ENCODE measurements at regions not wholly inside any gene's neighbourhood (a gene's known extent, or its start where the extent isn't known, plus 50 kb on each side); places are given as distances from the start of the nearest gene placed in this dataset.

DNA sequence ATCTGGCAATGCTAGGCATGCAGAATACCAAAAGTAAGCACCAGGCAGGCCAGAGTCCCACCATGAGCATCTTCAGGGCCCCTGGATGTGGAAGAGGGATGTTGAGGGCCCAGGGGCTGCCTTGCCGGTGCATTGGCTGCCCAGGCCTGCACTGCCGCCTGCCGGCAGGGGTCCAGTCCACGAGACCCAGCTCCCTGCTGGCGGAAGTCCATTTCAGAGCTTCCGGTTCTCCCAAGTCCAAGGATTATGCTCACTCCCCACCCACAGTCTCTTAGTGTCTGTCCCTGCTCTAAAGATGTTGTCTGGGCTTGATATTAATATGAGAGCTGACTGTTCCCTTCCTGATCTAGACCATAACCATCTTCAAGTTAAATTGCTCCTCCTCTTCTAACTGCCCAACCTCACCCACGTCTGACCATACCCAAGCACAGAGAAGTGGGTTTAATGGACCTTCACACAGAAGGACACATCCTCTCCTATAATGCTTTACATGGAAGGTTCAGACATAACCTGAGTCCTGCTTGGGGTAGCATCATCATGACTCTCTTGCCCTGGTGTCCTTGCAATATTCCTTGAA is 117.4 kb downstream of the DAD1 start (continued):
- TF ChIP-seq NR2C2 (IDR thresholded peaks at IDR 0.05; ENCODE audit: borderline replicate concordance, control insufficient read depth, insufficient read length, low read depth): no peak
- peak; percentile 94 for TF ChIP-seq SMC3 (IDR thresholded peaks at IDR 0.05; ENCODE audit: borderline replicate concordance, low read length)
- TF ChIP-seq CHD2 (IDR thresholded peaks at IDR 0.05; ENCODE audit: borderline replicate concordance, low read depth, low read length): no peak
- TF ChIP-seq, protein P1, sequence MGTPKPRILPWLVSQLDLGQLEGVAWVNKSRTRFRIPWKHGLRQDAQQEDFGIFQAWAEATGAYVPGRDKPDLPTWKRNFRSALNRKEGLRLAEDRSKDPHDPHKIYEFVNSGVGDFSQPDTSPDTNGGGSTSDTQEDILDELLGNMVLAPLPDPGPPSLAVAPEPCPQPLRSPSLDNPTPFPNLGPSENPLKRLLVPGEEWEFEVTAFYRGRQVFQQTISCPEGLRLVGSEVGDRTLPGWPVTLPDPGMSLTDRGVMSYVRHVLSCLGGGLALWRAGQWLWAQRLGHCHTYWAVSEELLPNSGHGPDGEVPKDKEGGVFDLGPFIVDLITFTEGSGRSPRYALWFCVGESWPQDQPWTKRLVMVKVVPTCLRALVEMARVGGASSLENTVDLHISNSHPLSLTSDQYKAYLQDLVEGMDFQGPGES (IDR thresholded peaks at IDR 0.05): no peak
- no peak for TF ChIP-seq RBBP5 (conservative IDR thresholded peaks at IDR 0.05)
- TF ChIP-seq LARP7 (IDR thresholded peaks at IDR 0.05): peak; percentile 46; the same call in 1 of the 2 replicates
- no peak for TF ChIP-seq BCL11A (IDR thresholded peaks at IDR 0.05; ENCODE audit: low read depth, low read length)
- no peak for TF ChIP-seq NFYB (IDR thresholded peaks at IDR 0.05; ENCODE audit: insufficient read depth, low read depth, low read length)
- no peak for TF ChIP-seq NFYA (IDR thresholded peaks at IDR 0.05; ENCODE audit: borderline replicate concordance, low read depth, low read length)
- TF ChIP-seq TBL1XR1 (IDR thresholded peaks at IDR 0.05; ENCODE audit: low read depth, low read length): 0 out of 2 replicates have a peak, but pooled peaks have one; percentile 5
- TF ChIP-seq SRF (IDR thresholded peaks at IDR 0.05; ENCODE audit: low read depth in 2 of 2, low read length in 2 of 2): peak; percentile 91 to 97
- TF ChIP-seq, protein P2, sequence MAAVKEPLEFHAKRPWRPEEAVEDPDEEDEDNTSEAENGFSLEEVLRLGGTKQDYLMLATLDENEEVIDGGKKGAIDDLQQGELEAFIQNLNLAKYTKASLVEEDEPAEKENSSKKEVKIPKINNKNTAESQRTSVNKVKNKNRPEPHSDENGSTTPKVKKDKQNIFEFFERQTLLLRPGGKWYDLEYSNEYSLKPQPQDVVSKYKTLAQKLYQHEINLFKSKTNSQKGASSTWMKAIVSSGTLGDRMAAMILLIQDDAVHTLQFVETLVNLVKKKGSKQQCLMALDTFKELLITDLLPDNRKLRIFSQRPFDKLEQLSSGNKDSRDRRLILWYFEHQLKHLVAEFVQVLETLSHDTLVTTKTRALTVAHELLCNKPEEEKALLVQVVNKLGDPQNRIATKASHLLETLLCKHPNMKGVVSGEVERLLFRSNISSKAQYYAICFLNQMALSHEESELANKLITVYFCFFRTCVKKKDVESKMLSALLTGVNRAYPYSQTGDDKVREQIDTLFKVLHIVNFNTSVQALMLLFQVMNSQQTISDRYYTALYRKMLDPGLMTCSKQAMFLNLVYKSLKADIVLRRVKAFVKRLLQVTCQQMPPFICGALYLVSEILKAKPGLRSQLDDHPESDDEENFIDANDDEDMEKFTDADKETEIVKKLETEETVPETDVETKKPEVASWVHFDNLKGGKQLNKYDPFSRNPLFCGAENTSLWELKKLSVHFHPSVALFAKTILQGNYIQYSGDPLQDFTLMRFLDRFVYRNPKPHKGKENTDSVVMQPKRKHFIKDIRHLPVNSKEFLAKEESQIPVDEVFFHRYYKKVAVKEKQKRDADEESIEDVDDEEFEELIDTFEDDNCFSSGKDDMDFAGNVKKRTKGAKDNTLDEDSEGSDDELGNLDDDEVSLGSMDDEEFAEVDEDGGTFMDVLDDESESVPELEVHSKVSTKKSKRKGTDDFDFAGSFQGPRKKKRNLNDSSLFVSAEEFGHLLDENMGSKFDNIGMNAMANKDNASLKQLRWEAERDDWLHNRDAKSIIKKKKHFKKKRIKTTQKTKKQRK (IDR thresholded peaks at IDR 0.05; ENCODE audit: low read depth, low read length): no peak
- TF ChIP-seq CBX5 (IDR thresholded peaks at IDR 0.05; ENCODE audit: low read depth): no peak
- no peak for TF ChIP-seq HDAC6 (IDR thresholded peaks at IDR 0.05; ENCODE audit: unreplicated experiment)
- peak; percentile 64 for TF ChIP-seq GABPA (IDR thresholded peaks at IDR 0.05; ENCODE audit: low read depth)
- TF ChIP-seq, protein P3, sequence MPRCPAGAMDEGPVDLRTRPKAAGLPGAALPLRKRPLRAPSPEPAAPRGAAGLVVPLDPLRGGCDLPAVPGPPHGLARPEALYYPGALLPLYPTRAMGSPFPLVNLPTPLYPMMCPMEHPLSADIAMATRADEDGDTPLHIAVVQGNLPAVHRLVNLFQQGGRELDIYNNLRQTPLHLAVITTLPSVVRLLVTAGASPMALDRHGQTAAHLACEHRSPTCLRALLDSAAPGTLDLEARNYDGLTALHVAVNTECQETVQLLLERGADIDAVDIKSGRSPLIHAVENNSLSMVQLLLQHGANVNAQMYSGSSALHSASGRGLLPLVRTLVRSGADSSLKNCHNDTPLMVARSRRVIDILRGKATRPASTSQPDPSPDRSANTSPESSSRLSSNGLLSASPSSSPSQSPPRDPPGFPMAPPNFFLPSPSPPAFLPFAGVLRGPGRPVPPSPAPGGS (IDR thresholded peaks at IDR 0.05; ENCODE audit: borderline replicate concordance, insufficient read depth, low read depth, low read length, poor library complexity, severe bottlenecking): no peak
- TF ChIP-seq, protein P4, sequence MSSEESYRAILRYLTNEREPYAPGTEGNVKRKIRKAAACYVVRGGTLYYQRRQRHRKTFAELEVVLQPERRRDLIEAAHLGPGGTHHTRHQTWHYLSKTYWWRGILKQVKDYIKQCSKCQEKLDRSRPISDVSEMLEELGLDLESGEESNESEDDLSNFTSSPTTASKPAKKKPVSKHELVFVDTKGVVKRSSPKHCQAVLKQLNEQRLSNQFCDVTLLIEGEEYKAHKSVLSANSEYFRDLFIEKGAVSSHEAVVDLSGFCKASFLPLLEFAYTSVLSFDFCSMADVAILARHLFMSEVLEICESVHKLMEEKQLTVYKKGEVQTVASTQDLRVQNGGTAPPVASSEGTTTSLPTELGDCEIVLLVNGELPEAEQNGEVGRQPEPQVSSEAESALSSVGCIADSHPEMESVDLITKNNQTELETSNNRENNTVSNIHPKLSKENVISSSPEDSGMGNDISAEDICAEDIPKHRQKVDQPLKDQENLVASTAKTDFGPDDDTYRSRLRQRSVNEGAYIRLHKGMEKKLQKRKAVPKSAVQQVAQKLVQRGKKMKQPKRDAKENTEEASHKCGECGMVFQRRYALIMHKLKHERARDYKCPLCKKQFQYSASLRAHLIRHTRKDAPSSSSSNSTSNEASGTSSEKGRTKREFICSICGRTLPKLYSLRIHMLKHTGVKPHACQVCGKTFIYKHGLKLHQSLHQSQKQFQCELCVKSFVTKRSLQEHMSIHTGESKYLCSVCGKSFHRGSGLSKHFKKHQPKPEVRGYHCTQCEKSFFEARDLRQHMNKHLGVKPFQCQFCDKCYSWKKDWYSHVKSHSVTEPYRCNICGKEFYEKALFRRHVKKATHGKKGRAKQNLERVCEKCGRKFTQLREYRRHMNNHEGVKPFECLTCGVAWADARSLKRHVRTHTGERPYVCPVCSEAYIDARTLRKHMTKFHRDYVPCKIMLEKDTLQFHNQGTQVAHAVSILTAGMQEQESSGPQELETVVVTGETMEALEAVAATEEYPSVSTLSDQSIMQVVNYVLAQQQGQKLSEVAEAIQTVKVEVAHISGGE (CRISPR knock-in tag; IDR thresholded peaks at IDR 0.05): no peak
- no peak for TF ChIP-seq POLR2A (IDR thresholded peaks at IDR 0.05; ENCODE audit: low read depth, low read length)
